Peyer's patch (tissue), 4 donors: ENCODE measurements at regions not wholly inside any gene's neighbourhood (a gene's known extent, or its start where the extent isn't known, plus 50 kb on each side); places are given as distances from the start of the nearest gene placed in this dataset.

Experiments
- CTCF ChIP-seq, 6 experiments: fragments of 450-650 bp in 4 of 6; fragments of 200-600 bp in 2 of 6; sonication (generic) in 1 of 6; IDR thresholded peaks; one replicate each; pipeline ENCODE4 v1.5.1; 2017 to 2019; ENCODE audit warnings: antibody characterized with exemption in 6 of 6, mild to moderate bottlenecking in 3 of 6, moderate library complexity in 1 of 6
- POLR2A ChIP-seq, 2 donors: fragments of 450-650 bp; IDR thresholded peaks; one replicate each; pipeline ENCODE4 v1.5.1; 2017; ENCODE audit warnings: antibody characterized with exemption in 2 of 2, mild to moderate bottlenecking in 2 of 2, moderate library complexity in 2 of 2

DNA sequence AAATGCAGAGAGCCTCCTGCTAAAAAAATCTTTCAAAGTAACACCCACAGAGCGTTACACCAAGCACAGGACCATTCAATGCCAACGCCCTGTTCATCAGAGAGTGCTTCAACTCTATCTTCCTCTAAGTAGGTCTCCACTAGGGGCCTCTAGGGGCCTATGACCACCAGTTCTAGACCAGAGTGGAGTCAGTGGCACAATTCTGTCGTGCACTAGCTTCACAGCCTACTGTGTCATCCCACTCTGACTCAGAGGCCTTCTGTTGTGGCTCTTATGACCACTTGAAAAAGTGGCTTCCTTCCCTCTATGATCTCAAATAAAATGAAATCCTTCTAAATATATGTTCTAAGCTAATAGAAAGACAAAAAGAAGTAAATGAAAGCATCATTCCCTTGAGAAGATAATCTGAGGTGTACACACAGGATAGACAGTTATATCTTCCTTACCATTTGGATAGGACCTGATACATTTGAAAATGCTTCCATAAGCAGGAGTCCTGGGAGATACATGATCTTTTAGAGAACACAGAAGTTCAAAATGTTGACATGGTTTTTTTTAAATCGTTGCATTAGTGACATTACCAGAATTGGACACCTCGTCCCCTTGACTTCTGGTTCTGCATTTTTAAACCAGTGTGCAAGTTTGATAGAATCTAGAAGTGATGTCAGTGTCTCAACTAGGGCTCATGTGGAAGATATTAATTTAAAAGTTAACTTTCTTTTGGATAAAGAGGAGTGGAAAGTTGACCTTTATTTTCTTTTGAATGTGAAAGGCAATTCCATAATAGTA lies 151.9 kb downstream of the SH3BGRL2 start:
- TF ChIP-seq POLR2A (IDR thresholded peaks at IDR 0.05) (no peak), CTCF (IDR thresholded peaks at IDR 0.05) (no peak)
